Hematopoietic multipotent progenitor cell treated with erythropoietin and hydrocortisone succinate and interleukin-3 and kit ligand, for 17 days (in vitro differentiated cells): ENCODE measurements at regions not wholly inside any gene's neighbourhood (a gene's known extent, or its start where the extent isn't known, plus 50 kb on each side); places are given as distances from the start of the nearest gene placed in this dataset.

ENCODE experiments used
- DNase-seq: peaks from one replicate; pipeline ENCODE4 v3.0.0-alpha.2; 2015; ENCODE audit warnings: low spot score

- no peak for DNase-seq
Measured at GRCh38 chr10:3465406-3465891, 292.9 kb upstream of the PITRM1 start.

GRCh38 chr10:3464760-3465405, 292.3 kb upstream of the PITRM1 start:
- no peak for DNase-seq

- DNase-seq = no peak
Measured at GRCh38 chr10:3460420-3461128, 288.0 kb upstream of the PITRM1 start.

- DNase-seq = no peak
Measured at GRCh38 chr10:3455385-3456334, 283.1 kb upstream of the PITRM1 start.

- no peak for DNase-seq
Measured at GRCh38 chr10:3452683-3453361, 280.2 kb upstream of the PITRM1 start.

- DNase-seq = no peak
Measured at GRCh38 chr10:3452173-3452626, 279.6 kb upstream of the PITRM1 start.

- DNase-seq = no peak
Measured at GRCh38 chr10:3451516-3452172, 279.1 kb upstream of the PITRM1 start.

- DNase-seq = no peak
Measured at GRCh38 chr10:3446221-3446620, 273.6 kb upstream of the PITRM1 start.

GRCh38 chr10:3445648-3446047, 273.1 kb upstream of the PITRM1 start:
- no peak for DNase-seq

GRCh38 chr10:3442451-3442990, 269.9 kb upstream of the PITRM1 start:
- DNase-seq = no peak

GRCh38 chr10:3439183-3439582, 266.6 kb upstream of the PITRM1 start:
- DNase-seq = no peak

- DNase-seq = no peak
Measured at GRCh38 chr10:3438606-3439005, 266.0 kb upstream of the PITRM1 start.

- no peak for DNase-seq
Measured at GRCh38 chr10:3435671-3436070, 263.1 kb upstream of the PITRM1 start.

- DNase-seq = no peak
Measured at GRCh38 chr10:3433988-3434387, 261.4 kb upstream of the PITRM1 start.

GRCh38 chr10:3433131-3433530, 260.5 kb upstream of the PITRM1 start:
- no peak for DNase-seq

GRCh38 chr10:3432081-3432825, 259.7 kb upstream of the PITRM1 start:
- no peak for DNase-seq

GRCh38 chr10:3430501-3430900, 257.9 kb upstream of the PITRM1 start:
- no peak for DNase-seq

- no peak for DNase-seq
Measured at GRCh38 chr10:3429676-3430075, 257.1 kb upstream of the PITRM1 start.

- no peak for DNase-seq
Measured at GRCh38 chr10:3428826-3429225, 256.2 kb upstream of the PITRM1 start.

- no peak for DNase-seq
Measured at GRCh38 chr10:3427950-3428354, 255.4 kb upstream of the PITRM1 start.
